ENCODE measurements at regions not wholly inside any gene's neighbourhood (a gene's known extent, or its start where the extent isn't known, plus 50 kb on each side); places are given as distances from the start of the nearest gene placed in this dataset.

DNA sequence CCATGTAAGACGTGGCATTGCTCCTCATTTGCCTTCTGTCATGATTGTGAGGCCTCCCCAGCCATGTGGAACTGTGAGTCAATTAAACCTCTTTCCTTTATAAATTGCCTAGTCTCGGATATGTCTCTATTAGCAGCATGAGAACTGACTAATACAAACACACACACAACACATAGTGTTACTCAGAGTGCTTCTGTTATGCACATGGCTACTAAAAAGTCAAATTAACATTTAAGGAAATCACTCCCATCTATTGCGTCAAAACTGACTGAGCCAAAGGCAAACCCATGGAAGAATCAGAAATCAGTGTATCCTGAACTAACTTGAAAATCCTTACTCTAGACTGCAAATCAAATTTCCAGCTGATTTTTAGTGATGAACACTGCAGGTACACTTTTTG is 209.2 kb downstream of the RBM26 start:
- TF ChIP-seq, protein P1, sequence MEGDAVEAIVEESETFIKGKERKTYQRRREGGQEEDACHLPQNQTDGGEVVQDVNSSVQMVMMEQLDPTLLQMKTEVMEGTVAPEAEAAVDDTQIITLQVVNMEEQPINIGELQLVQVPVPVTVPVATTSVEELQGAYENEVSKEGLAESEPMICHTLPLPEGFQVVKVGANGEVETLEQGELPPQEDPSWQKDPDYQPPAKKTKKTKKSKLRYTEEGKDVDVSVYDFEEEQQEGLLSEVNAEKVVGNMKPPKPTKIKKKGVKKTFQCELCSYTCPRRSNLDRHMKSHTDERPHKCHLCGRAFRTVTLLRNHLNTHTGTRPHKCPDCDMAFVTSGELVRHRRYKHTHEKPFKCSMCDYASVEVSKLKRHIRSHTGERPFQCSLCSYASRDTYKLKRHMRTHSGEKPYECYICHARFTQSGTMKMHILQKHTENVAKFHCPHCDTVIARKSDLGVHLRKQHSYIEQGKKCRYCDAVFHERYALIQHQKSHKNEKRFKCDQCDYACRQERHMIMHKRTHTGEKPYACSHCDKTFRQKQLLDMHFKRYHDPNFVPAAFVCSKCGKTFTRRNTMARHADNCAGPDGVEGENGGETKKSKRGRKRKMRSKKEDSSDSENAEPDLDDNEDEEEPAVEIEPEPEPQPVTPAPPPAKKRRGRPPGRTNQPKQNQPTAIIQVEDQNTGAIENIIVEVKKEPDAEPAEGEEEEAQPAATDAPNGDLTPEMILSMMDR (IDR thresholded peaks at IDR 0.05; ENCODE audit: insufficient read depth, low read length, severe bottlenecking) = no peak
- DNase-seq (ENCODE audit: low read depth) (no peak), FAIRE-seq (no peak)

DNA sequence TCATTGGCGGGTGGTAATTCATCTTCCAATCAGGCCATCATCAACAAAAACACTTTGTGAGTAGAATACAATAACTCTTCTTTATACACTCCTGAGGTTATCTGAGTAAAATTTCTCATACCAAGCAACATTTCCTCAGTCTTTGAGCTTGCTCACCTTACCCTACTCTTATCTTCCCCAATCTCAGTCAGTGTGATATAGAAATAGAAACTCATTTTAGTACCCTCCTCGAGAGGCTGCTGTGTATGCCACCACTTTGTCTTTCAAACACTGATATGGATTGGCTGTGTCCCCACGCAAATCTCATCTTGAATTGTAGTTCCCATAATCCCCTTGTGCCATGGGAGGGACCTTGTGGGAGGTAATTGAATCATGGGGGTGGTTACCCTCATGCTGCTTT is 209.7 kb downstream of the RBM26 start:
- DNase-seq (ENCODE audit: low read depth) (no peak), FAIRE-seq (no peak)
- TF ChIP-seq, protein P1 (IDR thresholded peaks at IDR 0.05; ENCODE audit: insufficient read depth, low read length, severe bottlenecking) = no peak
- Histone ChIP-seq H3K4me3 (ENCODE audit: low read depth, low read length) (no peak overlapping the region), H3K27me3 (ENCODE audit: control insufficient read depth, insufficient read depth, low read length) (no peaks in the 10 kb centered on the region), H3K36me3 (ENCODE audit: control insufficient read depth, insufficient read depth, low read length) (no peaks in the 10 kb centered on the region)

More for the DNA sequence above, 209.2 kb downstream of the RBM26 start:
- Histone ChIP-seq H3K36me3 (ENCODE audit: control insufficient read depth, insufficient read depth, low read length) (no peaks in the 10 kb centered on the region), H3K27me3 (ENCODE audit: control insufficient read depth, insufficient read depth, low read length) (no peaks in the 10 kb centered on the region), H3K4me3 (ENCODE audit: low read depth, low read length) (no peak overlapping the region)

DNA sequence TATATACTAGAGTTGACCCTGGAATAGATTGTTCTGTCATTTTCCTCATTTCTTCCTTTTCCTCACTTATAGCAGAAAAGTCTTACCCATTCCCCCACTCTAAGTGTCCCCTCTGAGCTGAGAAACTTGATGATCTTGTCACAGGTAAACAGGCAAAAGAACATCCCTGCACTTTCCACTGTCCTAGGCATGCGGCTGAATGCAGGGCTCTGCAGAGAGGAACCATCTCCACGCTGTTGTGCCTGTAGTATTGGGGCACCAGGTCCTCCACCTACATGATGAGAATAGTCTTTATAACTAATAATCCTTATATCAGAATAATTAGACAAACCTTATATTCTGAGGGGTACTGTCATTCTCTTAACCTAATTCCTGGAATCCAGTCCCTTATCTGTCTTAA is 211.3 kb downstream of the RBM26 start:
- no peak for FAIRE-seq
- TF ChIP-seq, protein P1 (IDR thresholded peaks at IDR 0.05; ENCODE audit: insufficient read depth, low read length, severe bottlenecking) = no peak
- Histone ChIP-seq H3K4me3 (ENCODE audit: low read depth, low read length) (no peak overlapping the region), H3K36me3 (ENCODE audit: control insufficient read depth, insufficient read depth, low read length) (no peaks in the 10 kb centered on the region), H3K27me3 (ENCODE audit: control insufficient read depth, insufficient read depth, low read length) (no peaks in the 10 kb centered on the region)
- DNase-seq (ENCODE audit: low read depth) = no peak

DNA sequence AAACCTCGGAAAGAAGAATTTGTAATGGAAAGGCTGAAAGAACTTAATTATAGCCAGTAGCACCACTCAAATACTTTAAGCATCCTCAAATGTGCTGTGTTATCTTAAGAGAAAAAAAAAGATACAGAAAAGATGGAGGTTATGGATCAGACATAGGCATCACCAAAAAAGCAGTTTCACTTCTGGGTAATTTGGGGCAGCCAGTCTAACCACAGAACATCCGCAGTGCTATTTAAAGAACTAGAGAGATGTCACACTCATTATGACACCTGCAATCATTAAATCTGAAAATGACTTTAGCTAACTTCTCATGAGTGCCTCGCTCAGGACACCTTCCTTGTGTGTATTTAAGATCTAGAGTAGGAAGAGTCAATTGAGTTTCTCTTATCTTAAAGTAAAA is 211.8 kb downstream of the RBM26 start:
- no peak overlapping the region for H3K4me3 ChIP-seq (ENCODE audit: low read depth, low read length)
- FAIRE-seq (no peak), DNase-seq (ENCODE audit: low read depth) (no peak)
- H3K27me3 ChIP-seq (ENCODE audit: control insufficient read depth, insufficient read depth, low read length) = no peaks in the 10 kb centered on the region
- TF ChIP-seq, protein P1 (IDR thresholded peaks at IDR 0.05; ENCODE audit: insufficient read depth, low read length, severe bottlenecking) = no peak
- no peaks in the 10 kb centered on the region for H3K36me3 ChIP-seq (ENCODE audit: control insufficient read depth, insufficient read depth, low read length)

DNA sequence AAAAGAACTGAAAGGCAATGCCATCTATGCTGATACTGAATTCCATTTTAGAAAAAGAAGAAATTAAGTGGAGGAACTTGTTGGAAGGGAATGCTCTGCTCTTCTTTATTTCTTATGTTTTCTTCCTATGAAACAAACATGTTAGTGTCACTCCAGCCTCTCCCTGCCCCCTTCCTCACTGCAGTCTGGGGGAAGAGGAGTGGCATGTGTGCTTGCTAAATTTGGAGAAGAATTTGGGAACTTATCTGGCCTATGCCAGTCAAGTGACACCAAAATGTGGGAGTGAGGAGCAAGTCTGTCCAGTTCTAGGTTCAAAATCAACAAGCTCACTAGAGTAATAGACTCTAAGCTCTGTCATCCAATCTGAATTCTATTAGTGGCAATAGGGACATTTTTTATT is 214.6 kb downstream of the RBM26 start:
- no peak overlapping the region for H3K4me3 ChIP-seq (ENCODE audit: low read depth, low read length)
- TF ChIP-seq, protein P1 (IDR thresholded peaks at IDR 0.05; ENCODE audit: insufficient read depth, low read length, severe bottlenecking) = no peak
- no peaks in the 10 kb centered on the region for H3K36me3 ChIP-seq (ENCODE audit: control insufficient read depth, insufficient read depth, low read length)
- H3K27me3 ChIP-seq (ENCODE audit: control insufficient read depth, insufficient read depth, low read length) = no peaks in the 10 kb centered on the region
- FAIRE-seq (no peak), DNase-seq (ENCODE audit: low read depth) (no peak)

DNA sequence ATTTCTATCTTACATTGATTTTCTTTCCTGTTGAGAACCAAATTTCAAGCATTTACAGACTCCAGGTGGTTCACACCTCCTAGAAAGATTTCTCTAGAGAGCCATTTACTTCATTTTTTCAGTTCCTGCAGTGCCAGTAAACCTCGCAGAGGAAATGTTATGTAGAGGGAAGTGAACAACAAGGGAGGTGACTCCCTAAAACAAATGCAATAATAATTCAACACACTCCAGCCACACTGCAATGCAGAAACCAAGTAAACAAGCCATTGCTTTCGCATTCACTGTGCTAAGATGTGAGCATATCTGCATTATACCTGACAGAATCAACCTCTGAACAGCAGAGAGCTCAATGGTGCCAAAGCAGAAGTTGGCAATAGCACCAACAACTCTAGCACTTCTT is 215.1 kb downstream of the RBM26 start:
- Histone ChIP-seq H3K4me3 (ENCODE audit: low read depth, low read length) (no peak overlapping the region), H3K36me3 (ENCODE audit: control insufficient read depth, insufficient read depth, low read length) (no peaks in the 10 kb centered on the region), H3K27me3 (ENCODE audit: control insufficient read depth, insufficient read depth, low read length) (no peaks in the 10 kb centered on the region)
- DNase-seq (ENCODE audit: low read depth) (no peak), FAIRE-seq (no peak)
- TF ChIP-seq, protein P1 (IDR thresholded peaks at IDR 0.05; ENCODE audit: insufficient read depth, low read length, severe bottlenecking) = no peak

Data from bronchial epithelial cell (primary cell).